ENCODE measurements at regions not wholly inside any gene's neighbourhood (a gene's known extent, or its start where the extent isn't known, plus 50 kb on each side); places are given as distances from the start of the nearest gene placed in this dataset.
"Not testable (repeated sequence)": the region's sequence is repeated elsewhere in the genome, so short reads cannot be mapped to it uniquely, and the experiment has no call there.

GRCh38 chr19:28351761-28352160 is 861.2 kb downstream of the UQCRFS1 start:
- H3K36me3 Mint-ChIP-seq (ENCODE audit: low read depth): peaks cover 30% of the 10 kb centered on the region
- no peak overlapping the region for H3K4me3 Mint-ChIP-seq
- H3K27ac Mint-ChIP-seq: no peak overlapping the region
- H3K9me3 Mint-ChIP-seq: peaks cover 24% of the 10 kb centered on the region
- no peaks in the 10 kb centered on the region for H3K4me1 Mint-ChIP-seq (ENCODE audit: low read depth)
- no peaks in the 10 kb centered on the region for H3K27me3 Mint-ChIP-seq (ENCODE audit: low read depth)

- H3K27ac Mint-ChIP-seq; H3K4me1 Mint-ChIP-seq (ENCODE audit: low read depth); H3K4me3 Mint-ChIP-seq; H3K27me3 Mint-ChIP-seq (ENCODE audit: low read depth): not testable (repeated sequence)
- Mint-ChIP-seq H3K36me3 (ENCODE audit: low read depth) (peaks cover 29% of the 10 kb centered on the region), H3K9me3 (peaks cover 24% of the 10 kb centered on the region)
Observed at GRCh38 chr19:28351321-28351720, 861.6 kb downstream of the UQCRFS1 start.

- Mint-ChIP-seq H3K4me3 (no peak overlapping the region), H3K36me3 (ENCODE audit: low read depth) (peaks cover 29% of the 10 kb centered on the region), H3K27ac (no peak overlapping the region), H3K27me3 (ENCODE audit: low read depth) (no peaks in the 10 kb centered on the region), H3K4me1 (ENCODE audit: low read depth) (no peaks in the 10 kb centered on the region), H3K9me3 (peaks cover 24% of the 10 kb centered on the region)
Observed at GRCh38 chr19:28350673-28351072, 862.3 kb downstream of the UQCRFS1 start.

GRCh38 chr19:28350037-28350436 is 862.9 kb downstream of the UQCRFS1 start:
- Mint-ChIP-seq H3K4me1 (ENCODE audit: low read depth) (no peaks in the 10 kb centered on the region), H3K27ac (no peak overlapping the region), H3K27me3 (ENCODE audit: low read depth) (no peaks in the 10 kb centered on the region), H3K9me3 (peaks cover 24% of the 10 kb centered on the region), H3K4me3 (no peak overlapping the region), H3K36me3 (ENCODE audit: low read depth) (peaks cover 27% of the 10 kb centered on the region)

- Mint-ChIP-seq H3K4me3 (no peak overlapping the region), H3K27ac (no peak overlapping the region), H3K27me3 (ENCODE audit: low read depth) (no peaks in the 10 kb centered on the region), H3K4me1 (ENCODE audit: low read depth) (no peaks in the 10 kb centered on the region), H3K9me3 (peaks cover 24% of the 10 kb centered on the region), H3K36me3 (ENCODE audit: low read depth) (peaks cover 27% of the 10 kb centered on the region)
Observed at GRCh38 chr19:28349604-28350003, 863.3 kb downstream of the UQCRFS1 start.

- no peak overlapping the region for H3K27ac Mint-ChIP-seq
- peaks cover 15% of the 10 kb centered on the region for H3K9me3 Mint-ChIP-seq
- H3K4me1 Mint-ChIP-seq (ENCODE audit: low read depth): no peaks in the 10 kb centered on the region
- H3K4me3 Mint-ChIP-seq: no peak overlapping the region
- peaks cover 12% of the 10 kb centered on the region for H3K36me3 Mint-ChIP-seq (ENCODE audit: low read depth)
- H3K27me3 Mint-ChIP-seq (ENCODE audit: low read depth): no peaks in the 10 kb centered on the region
Observed at GRCh38 chr19:28345811-28346210, 867.1 kb downstream of the UQCRFS1 start.

GRCh38 chr19:28341810-28342350 is 871.1 kb downstream of the UQCRFS1 start:
- Mint-ChIP-seq H3K9me3 (peaks cover 31% of the 10 kb centered on the region), H3K4me1 (ENCODE audit: low read depth) (no peaks in the 10 kb centered on the region), H3K27me3 (ENCODE audit: low read depth) (no peaks in the 10 kb centered on the region), H3K36me3 (ENCODE audit: low read depth) (peaks cover 17% of the 10 kb centered on the region), H3K4me3 (no peak overlapping the region), H3K27ac (no peak overlapping the region)

GRCh38 chr19:28334419-28334818 is 878.5 kb downstream of the UQCRFS1 start:
- no peaks in the 10 kb centered on the region for H3K27me3 Mint-ChIP-seq (ENCODE audit: low read depth)
- H3K4me1 Mint-ChIP-seq (ENCODE audit: low read depth): peaks cover 6% of the 10 kb centered on the region
- H3K4me3 Mint-ChIP-seq: no peak overlapping the region
- no peak overlapping the region for H3K27ac Mint-ChIP-seq
- H3K36me3 Mint-ChIP-seq (ENCODE audit: low read depth): peaks cover 15% of the 10 kb centered on the region
- H3K9me3 Mint-ChIP-seq: peaks cover 35% of the 10 kb centered on the region

- no peak overlapping the region for H3K27ac Mint-ChIP-seq
- no peaks in the 10 kb centered on the region for H3K27me3 Mint-ChIP-seq (ENCODE audit: low read depth)
- peaks cover 33% of the 10 kb centered on the region for H3K9me3 Mint-ChIP-seq
- H3K36me3 Mint-ChIP-seq (ENCODE audit: low read depth): peaks cover 14% of the 10 kb centered on the region
- H3K4me1 Mint-ChIP-seq (ENCODE audit: low read depth): peaks cover 6% of the 10 kb centered on the region
- H3K4me3 Mint-ChIP-seq: no peak overlapping the region
Observed at GRCh38 chr19:28333909-28334308, 879.0 kb downstream of the UQCRFS1 start.

- no peak overlapping the region for H3K27ac Mint-ChIP-seq
- H3K4me3 Mint-ChIP-seq: no peak overlapping the region
- H3K4me1 Mint-ChIP-seq (ENCODE audit: low read depth): peaks cover 6% of the 10 kb centered on the region
- H3K36me3 Mint-ChIP-seq (ENCODE audit: low read depth): peaks cover 16% of the 10 kb centered on the region
- H3K9me3 Mint-ChIP-seq: peaks cover 34% of the 10 kb centered on the region
- H3K27me3 Mint-ChIP-seq (ENCODE audit: low read depth): no peaks in the 10 kb centered on the region
Observed at GRCh38 chr19:28332886-28333285, 880.1 kb downstream of the UQCRFS1 start.

GRCh38 chr19:28332351-28332750 is 880.6 kb downstream of the UQCRFS1 start:
- Mint-ChIP-seq H3K36me3 (ENCODE audit: low read depth) (peaks cover 16% of the 10 kb centered on the region), H3K4me3 (no peak overlapping the region), H3K4me1 (ENCODE audit: low read depth) (peaks cover 6% of the 10 kb centered on the region), H3K27ac (no peak overlapping the region), H3K9me3 (peaks cover 34% of the 10 kb centered on the region), H3K27me3 (ENCODE audit: low read depth) (no peaks in the 10 kb centered on the region)

- Mint-ChIP-seq H3K27me3 (ENCODE audit: low read depth) (no peaks in the 10 kb centered on the region), H3K27ac (no peak overlapping the region)
Observed at GRCh38 chr19:28331596-28331995, 881.4 kb downstream of the UQCRFS1 start.

GRCh38 chr19:28330831-28331230 is 882.1 kb downstream of the UQCRFS1 start:
- Mint-ChIP-seq H3K27me3 (ENCODE audit: low read depth) (no peaks in the 10 kb centered on the region), H3K4me1 (ENCODE audit: low read depth) (peaks cover 8% of the 10 kb centered on the region), H3K4me3 (no peak overlapping the region), H3K27ac (no peak overlapping the region), H3K9me3 (peaks cover 28% of the 10 kb centered on the region), H3K36me3 (ENCODE audit: low read depth) (peaks cover 11% of the 10 kb centered on the region)

More at GRCh38 chr19:28331596-28331995, 881.4 kb downstream of the UQCRFS1 start:
- H3K36me3 Mint-ChIP-seq (ENCODE audit: low read depth): peaks cover 16% of the 10 kb centered on the region
- H3K4me1 Mint-ChIP-seq (ENCODE audit: low read depth): peaks cover 11% of the 10 kb centered on the region
- H3K4me3 Mint-ChIP-seq: no peak overlapping the region
- peaks cover 33% of the 10 kb centered on the region for H3K9me3 Mint-ChIP-seq

- Mint-ChIP-seq H3K4me1 (ENCODE audit: low read depth) (peaks cover 13% of the 10 kb centered on the region), H3K4me3 (no peak overlapping the region), H3K36me3 (ENCODE audit: low read depth) (peaks cover 11% of the 10 kb centered on the region), H3K27me3 (ENCODE audit: low read depth) (no peaks in the 10 kb centered on the region), H3K27ac (no peak overlapping the region), H3K9me3 (peaks cover 28% of the 10 kb centered on the region)
Observed at GRCh38 chr19:28329429-28329828, 883.5 kb downstream of the UQCRFS1 start.

- Mint-ChIP-seq H3K9me3 (peaks cover 21% of the 10 kb centered on the region), H3K4me1 (ENCODE audit: low read depth) (peaks cover 13% of the 10 kb centered on the region)
Observed at GRCh38 chr19:28327905-28328304, 885.0 kb downstream of the UQCRFS1 start.

GRCh38 chr19:28326746-28327145 is 886.2 kb downstream of the UQCRFS1 start:
- Mint-ChIP-seq H3K27me3 (ENCODE audit: low read depth) (no peaks in the 10 kb centered on the region), H3K9me3 (peaks cover 21% of the 10 kb centered on the region), H3K36me3 (ENCODE audit: low read depth) (peaks cover 11% of the 10 kb centered on the region), H3K27ac (no peak overlapping the region), H3K4me3 (no peak overlapping the region), H3K4me1 (ENCODE audit: low read depth) (peaks cover 13% of the 10 kb centered on the region)

More at GRCh38 chr19:28327905-28328304, 885.0 kb downstream of the UQCRFS1 start:
- no peak overlapping the region for H3K27ac Mint-ChIP-seq
- H3K4me3 Mint-ChIP-seq: no peak overlapping the region
- H3K36me3 Mint-ChIP-seq (ENCODE audit: low read depth): peaks cover 11% of the 10 kb centered on the region
- no peaks in the 10 kb centered on the region for H3K27me3 Mint-ChIP-seq (ENCODE audit: low read depth)
